H1 (cell line): ENCODE measurements at regions not wholly inside any gene's neighbourhood (a gene's known extent, or its start where the extent isn't known, plus 50 kb on each side); places are given as distances from the start of the nearest gene placed in this dataset.

Source experiments
- ATF3 ChIP-seq: IDR thresholded peaks from 2 replicates; pipeline ENCODE4 v1.6.1; 2011; ENCODE audit warnings: low read depth, mild to moderate bottlenecking, low read length; ENCODE audit not compliant: insufficient read depth
- EZH2 ChIP-seq: fragments of 200-600 bp; sonication (generic); IDR thresholded peaks from 2 replicates; pipeline ENCODE4 v1.7.1; 2012; ENCODE audit warnings: low read depth, mild to moderate bottlenecking, moderate library complexity, low read length, inconsistent platforms; ENCODE audit not compliant: severe bottlenecking
- GTF2F1 ChIP-seq: IDR thresholded peaks from 2 replicates; pipeline ENCODE4 v1.6.1; 2012; ENCODE audit warnings: low read depth, low read length, improper control_type of control experiment, borderline replicate concordance
- HDAC6 ChIP-seq: IDR thresholded peaks from one replicate; pipeline ENCODE4 v1.7.1; 2012; ENCODE audit warnings: low read depth, mild to moderate bottlenecking, inconsistent platforms, low read length, moderate library complexity
- RFX5 ChIP-seq: IDR thresholded peaks from 2 replicates; pipeline ENCODE4 v1.6.1; 2011; ENCODE audit warnings: low read depth, low read length, improper control_type of control experiment, borderline replicate concordance
- SIX5 ChIP-seq: IDR thresholded peaks from 2 replicates; pipeline ENCODE4 v1.6.1; 2011; ENCODE audit warnings: mild to moderate bottlenecking, low read depth, low read length
- TAF7 ChIP-seq: optimal IDR thresholded peaks from 2 replicates; pipeline ENCODE3; 2011; ENCODE audit warnings: low read depth, mild to moderate bottlenecking, inconsistent platforms, low read length, moderate library complexity, borderline replicate concordance
- TCF12 ChIP-seq: IDR thresholded peaks from 2 replicates; pipeline ENCODE4 v1.6.1; 2011; ENCODE audit warnings: low read depth, mild to moderate bottlenecking, low read length
- YY1 ChIP-seq: IDR thresholded peaks from 2 replicates; pipeline ENCODE4 v1.6.1; 2011; ENCODE audit warnings: low read depth, mild to moderate bottlenecking, low read length

DNA sequence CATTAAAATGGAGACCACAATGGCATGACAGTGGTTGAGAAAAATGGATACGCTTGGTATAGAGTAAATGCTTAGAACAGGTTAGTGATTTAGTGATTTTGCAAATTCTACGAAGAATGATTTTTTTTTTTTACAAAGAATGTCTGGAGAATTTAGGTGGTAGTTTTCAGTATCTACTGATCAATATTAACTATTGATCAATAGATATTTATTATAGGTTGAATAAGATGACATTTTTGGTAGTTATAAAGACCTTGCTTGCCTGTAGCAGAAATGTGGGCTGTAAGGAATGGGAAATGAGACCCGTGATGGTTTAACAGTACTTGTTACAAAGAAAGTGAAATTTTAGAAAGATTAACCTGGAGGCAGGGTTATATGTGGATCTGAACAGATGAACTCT lies 137.5 kb downstream of the NR2F2 start (continued):
- TF ChIP-seq ATF3: no peak
- no peak for TF ChIP-seq EZH2
- no peak for TF ChIP-seq SIX5
- TF ChIP-seq TAF7: no peak
- TF ChIP-seq TCF12: no peak
- TF ChIP-seq GTF2F1: no peak
- no peak for TF ChIP-seq YY1
- no peak for TF ChIP-seq HDAC6
- no peak for TF ChIP-seq RFX5
